Gastrocnemius medialis (tissue), 4 donors: ENCODE measurements at regions not wholly inside any gene's neighbourhood (a gene's known extent, or its start where the extent isn't known, plus 50 kb on each side); places are given as distances from the start of the nearest gene placed in this dataset.

Experiments used
- POLR2A ChIP-seq, 2 donors: fragments of 450-650 bp; IDR thresholded peaks; one replicate each; pipeline ENCODE4 v1.6.1; 2017; ENCODE audit warnings: antibody characterized with exemption in 2 of 2, mild to moderate bottlenecking in 2 of 2, moderate library complexity in 2 of 2
- TF ChIP-seq, protein P1 (sequence below), 5 experiments: fragments of 450-650 bp in 3 of 5; fragments of 200-600 bp in 2 of 5; sonication (generic) in 2 of 5; IDR thresholded peaks in 4 of 5; conservative IDR thresholded peaks in 1 of 5; 1 replicate in 4 of 5; 2 replicates in 1 of 5; pipeline ENCODE4 v1.5.1; 2016 to 2019; ENCODE audit warnings: antibody characterized with exemption in 5 of 5, mild to moderate bottlenecking in 3 of 5, moderate library complexity in 3 of 5

GRCh38 chr4:159422019-159422418 is 319.1 kb downstream of the RAPGEF2 start:
- TF ChIP-seq, protein P1, sequence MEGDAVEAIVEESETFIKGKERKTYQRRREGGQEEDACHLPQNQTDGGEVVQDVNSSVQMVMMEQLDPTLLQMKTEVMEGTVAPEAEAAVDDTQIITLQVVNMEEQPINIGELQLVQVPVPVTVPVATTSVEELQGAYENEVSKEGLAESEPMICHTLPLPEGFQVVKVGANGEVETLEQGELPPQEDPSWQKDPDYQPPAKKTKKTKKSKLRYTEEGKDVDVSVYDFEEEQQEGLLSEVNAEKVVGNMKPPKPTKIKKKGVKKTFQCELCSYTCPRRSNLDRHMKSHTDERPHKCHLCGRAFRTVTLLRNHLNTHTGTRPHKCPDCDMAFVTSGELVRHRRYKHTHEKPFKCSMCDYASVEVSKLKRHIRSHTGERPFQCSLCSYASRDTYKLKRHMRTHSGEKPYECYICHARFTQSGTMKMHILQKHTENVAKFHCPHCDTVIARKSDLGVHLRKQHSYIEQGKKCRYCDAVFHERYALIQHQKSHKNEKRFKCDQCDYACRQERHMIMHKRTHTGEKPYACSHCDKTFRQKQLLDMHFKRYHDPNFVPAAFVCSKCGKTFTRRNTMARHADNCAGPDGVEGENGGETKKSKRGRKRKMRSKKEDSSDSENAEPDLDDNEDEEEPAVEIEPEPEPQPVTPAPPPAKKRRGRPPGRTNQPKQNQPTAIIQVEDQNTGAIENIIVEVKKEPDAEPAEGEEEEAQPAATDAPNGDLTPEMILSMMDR (IDR thresholded peaks at IDR 0.05 in 4 of 5, conservative IDR thresholded peaks at IDR 0.05 in 1 of 5) = no peak
- no peak for TF ChIP-seq POLR2A (IDR thresholded peaks at IDR 0.05)
